ENCODE measurements at regions not wholly inside any gene's neighbourhood (a gene's known extent, or its start where the extent isn't known, plus 50 kb on each side); places are given as distances from the start of the nearest gene placed in this dataset.
A peak's percentile ranks its signal among the peaks of the same experiment; 100 is the strongest.

DNA sequence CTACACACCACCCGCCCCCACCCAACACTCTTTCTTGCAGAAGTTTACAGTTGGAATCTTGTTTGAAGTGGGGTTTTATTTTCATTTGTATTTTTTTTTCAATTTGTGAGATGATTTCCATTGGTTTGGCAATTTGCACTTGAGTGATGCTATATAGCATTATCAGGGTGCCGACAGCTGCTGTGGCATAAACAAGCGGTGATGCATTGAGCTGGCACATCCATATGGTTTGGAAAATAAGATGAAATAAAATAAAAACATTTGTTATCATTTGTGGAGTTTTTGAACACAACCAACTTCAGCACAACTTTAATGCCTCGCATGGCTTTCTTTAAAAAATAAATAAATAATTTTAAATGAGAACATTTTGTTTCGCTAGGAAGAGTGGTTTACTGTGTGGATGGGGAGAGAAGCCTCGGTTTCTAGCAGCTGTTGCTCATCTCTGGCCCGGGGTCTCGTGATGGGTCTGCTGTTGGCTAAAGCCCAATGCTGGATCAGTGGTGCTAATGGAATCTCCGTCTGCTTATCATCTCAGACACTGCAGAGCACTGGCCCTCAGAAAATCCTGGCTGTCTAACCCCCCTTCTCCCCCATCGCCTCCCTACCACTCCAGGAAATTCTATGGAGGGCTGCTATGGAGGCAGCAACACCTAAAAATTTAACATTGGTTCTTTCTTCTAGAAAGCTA is 192.3 kb upstream of the MAF start:
- TF ChIP-seq TCF4 (CRISPR knock-in tag; IDR thresholded peaks at IDR 0.05; ENCODE audit: borderline replicate concordance) (peak; percentile 48; the same call in 1 of the 2 replicates), ZNF70 (CRISPR knock-in tag; IDR thresholded peaks at IDR 0.05) (no peak), ZC3H10 (CRISPR knock-in tag; IDR thresholded peaks at IDR 0.05) (no peak)
- TF ChIP-seq, protein P1, sequence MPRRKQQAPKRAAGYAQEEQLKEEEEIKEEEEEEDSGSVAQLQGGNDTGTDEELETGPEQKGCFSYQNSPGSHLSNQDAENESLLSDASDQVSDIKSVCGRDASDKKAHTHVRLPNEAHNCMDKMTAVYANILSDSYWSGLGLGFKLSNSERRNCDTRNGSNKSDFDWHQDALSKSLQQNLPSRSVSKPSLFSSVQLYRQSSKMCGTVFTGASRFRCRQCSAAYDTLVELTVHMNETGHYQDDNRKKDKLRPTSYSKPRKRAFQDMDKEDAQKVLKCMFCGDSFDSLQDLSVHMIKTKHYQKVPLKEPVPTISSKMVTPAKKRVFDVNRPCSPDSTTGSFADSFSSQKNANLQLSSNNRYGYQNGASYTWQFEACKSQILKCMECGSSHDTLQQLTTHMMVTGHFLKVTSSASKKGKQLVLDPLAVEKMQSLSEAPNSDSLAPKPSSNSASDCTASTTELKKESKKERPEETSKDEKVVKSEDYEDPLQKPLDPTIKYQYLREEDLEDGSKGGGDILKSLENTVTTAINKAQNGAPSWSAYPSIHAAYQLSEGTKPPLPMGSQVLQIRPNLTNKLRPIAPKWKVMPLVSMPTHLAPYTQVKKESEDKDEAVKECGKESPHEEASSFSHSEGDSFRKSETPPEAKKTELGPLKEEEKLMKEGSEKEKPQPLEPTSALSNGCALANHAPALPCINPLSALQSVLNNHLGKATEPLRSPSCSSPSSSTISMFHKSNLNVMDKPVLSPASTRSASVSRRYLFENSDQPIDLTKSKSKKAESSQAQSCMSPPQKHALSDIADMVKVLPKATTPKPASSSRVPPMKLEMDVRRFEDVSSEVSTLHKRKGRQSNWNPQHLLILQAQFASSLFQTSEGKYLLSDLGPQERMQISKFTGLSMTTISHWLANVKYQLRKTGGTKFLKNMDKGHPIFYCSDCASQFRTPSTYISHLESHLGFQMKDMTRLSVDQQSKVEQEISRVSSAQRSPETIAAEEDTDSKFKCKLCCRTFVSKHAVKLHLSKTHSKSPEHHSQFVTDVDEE (CRISPR knock-in tag; IDR thresholded peaks at IDR 0.05), result no peak
- ATAC-seq, result no peak

DNA sequence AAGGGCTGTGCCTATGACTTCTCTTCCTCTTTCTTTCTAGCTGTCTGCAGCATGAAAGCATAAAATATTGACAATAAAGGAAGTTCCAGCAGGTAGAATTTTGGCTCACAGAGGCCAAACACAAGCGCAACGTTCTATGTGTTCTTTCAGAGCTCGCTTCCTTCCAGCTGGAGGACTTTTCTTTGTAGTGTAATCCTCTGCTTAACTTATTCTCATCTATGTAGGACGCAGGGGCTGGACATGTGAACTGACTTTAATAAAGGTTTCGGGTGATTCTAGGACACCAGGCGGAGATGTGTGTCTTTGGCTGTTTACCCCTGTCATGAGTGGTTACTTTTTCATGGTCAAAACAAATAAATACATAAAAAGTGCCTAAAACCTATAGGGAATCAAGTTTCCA is 191.5 kb upstream of the MAF start:
- ATAC-seq, result no peak
- TF ChIP-seq OSR1 (CRISPR knock-in tag; IDR thresholded peaks at IDR 0.05) (no peak), ZFP30 (CRISPR knock-in tag; IDR thresholded peaks at IDR 0.05) (no peak), ISL1 (CRISPR knock-in tag; IDR thresholded peaks at IDR 0.05) (no peak), ZNF565 (CRISPR knock-in tag; conservative IDR thresholded peaks at IDR 0.05; ENCODE audit: low read depth) (no peak)

DNA sequence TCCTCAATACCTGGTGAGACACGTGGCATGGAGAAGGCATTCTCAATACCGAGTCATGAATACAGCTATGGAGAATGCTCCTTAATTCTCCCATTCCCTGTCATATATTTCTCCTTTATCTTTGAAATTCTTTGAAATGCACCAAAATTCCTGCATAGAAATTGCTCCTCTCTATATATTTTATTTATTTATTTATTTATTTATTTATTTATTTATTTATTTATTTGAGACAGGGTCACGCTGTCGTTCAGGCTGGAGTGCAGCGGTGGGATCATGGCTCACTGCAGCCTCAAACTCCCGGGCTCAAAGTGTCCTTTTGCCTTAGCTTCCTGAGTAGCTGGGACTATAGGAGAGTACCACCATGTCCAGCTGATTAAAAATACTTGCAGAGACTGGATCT is 190.3 kb upstream of the MAF start:
- no peak for ATAC-seq
- TF ChIP-seq, protein P2, sequence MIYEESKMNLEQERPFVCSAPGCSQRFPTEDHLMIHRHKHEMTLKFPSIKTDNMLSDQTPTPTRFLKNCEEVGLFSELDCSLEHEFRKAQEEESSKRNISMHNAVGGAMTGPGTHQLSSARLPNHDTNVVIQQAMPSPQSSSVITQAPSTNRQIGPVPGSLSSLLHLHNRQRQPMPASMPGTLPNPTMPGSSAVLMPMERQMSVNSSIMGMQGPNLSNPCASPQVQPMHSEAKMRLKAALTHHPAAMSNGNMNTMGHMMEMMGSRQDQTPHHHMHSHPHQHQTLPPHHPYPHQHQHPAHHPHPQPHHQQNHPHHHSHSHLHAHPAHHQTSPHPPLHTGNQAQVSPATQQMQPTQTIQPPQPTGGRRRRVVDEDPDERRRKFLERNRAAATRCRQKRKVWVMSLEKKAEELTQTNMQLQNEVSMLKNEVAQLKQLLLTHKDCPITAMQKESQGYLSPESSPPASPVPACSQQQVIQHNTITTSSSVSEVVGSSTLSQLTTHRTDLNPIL (CRISPR knock-in tag; IDR thresholded peaks at IDR 0.05; ENCODE audit: low read depth), result no peak
- TF ChIP-seq, protein P3, sequence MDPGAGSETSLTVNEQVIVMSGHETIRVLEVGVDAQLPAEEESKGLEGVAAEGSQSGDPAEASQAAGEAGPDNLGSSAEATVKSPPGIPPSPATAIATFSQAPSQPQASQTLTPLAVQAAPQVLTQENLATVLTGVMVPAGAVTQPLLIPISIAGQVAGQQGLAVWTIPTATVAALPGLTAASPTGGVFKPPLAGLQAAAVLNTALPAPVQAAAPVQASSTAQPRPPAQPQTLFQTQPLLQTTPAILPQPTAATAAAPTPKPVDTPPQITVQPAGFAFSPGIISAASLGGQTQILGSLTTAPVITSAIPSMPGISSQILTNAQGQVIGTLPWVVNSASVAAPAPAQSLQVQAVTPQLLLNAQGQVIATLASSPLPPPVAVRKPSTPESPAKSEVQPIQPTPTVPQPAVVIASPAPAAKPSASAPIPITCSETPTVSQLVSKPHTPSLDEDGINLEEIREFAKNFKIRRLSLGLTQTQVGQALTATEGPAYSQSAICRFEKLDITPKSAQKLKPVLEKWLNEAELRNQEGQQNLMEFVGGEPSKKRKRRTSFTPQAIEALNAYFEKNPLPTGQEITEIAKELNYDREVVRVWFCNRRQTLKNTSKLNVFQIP (CRISPR knock-in tag; IDR thresholded peaks at IDR 0.05; ENCODE audit: borderline replicate concordance, low read depth), result no peak
- TF ChIP-seq GLIS3 (CRISPR knock-in tag; IDR thresholded peaks at IDR 0.05), result no peak
- TF ChIP-seq, protein P4, sequence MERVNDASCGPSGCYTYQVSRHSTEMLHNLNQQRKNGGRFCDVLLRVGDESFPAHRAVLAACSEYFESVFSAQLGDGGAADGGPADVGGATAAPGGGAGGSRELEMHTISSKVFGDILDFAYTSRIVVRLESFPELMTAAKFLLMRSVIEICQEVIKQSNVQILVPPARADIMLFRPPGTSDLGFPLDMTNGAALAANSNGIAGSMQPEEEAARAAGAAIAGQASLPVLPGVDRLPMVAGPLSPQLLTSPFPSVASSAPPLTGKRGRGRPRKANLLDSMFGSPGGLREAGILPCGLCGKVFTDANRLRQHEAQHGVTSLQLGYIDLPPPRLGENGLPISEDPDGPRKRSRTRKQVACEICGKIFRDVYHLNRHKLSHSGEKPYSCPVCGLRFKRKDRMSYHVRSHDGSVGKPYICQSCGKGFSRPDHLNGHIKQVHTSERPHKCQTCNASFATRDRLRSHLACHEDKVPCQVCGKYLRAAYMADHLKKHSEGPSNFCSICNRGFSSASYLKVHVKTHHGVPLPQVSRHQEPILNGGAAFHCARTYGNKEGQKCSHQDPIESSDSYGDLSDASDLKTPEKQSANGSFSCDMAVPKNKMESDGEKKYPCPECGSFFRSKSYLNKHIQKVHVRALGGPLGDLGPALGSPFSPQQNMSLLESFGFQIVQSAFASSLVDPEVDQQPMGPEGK (CRISPR knock-in tag; IDR thresholded peaks at IDR 0.05; ENCODE audit: borderline replicate concordance), result no peak
- TF ChIP-seq ZFP30 (CRISPR knock-in tag; IDR thresholded peaks at IDR 0.05), result no peak
- no peak for TF ChIP-seq ESRRG (CRISPR knock-in tag; IDR thresholded peaks at IDR 0.05)
- no peak for TF ChIP-seq ZNF70 (CRISPR knock-in tag; IDR thresholded peaks at IDR 0.05)
- TF ChIP-seq ZFP3 (CRISPR knock-in tag; IDR thresholded peaks at IDR 0.05), result no peak
- no peak for TF ChIP-seq ZNF8 (CRISPR knock-in tag; IDR thresholded peaks at IDR 0.05)
- no peak for TF ChIP-seq BACH2 (CRISPR knock-in tag; IDR thresholded peaks at IDR 0.05; ENCODE audit: borderline replicate concordance)
- TF ChIP-seq ARNTL (CRISPR knock-in tag; IDR thresholded peaks at IDR 0.05; ENCODE audit: borderline replicate concordance, low read depth), result no peak
- no peak for TF ChIP-seq PPARA (CRISPR knock-in tag; IDR thresholded peaks at IDR 0.05; ENCODE audit: borderline replicate concordance)
- no peak for TF ChIP-seq TOX (CRISPR knock-in tag; IDR thresholded peaks at IDR 0.05; ENCODE audit: borderline replicate concordance)
- no peak for TF ChIP-seq OSR1 (CRISPR knock-in tag; IDR thresholded peaks at IDR 0.05)
- TF ChIP-seq RARB (CRISPR knock-in tag; IDR thresholded peaks at IDR 0.05), result no peak
- TF ChIP-seq ISL1 (CRISPR knock-in tag; IDR thresholded peaks at IDR 0.05), result no peak

DNA sequence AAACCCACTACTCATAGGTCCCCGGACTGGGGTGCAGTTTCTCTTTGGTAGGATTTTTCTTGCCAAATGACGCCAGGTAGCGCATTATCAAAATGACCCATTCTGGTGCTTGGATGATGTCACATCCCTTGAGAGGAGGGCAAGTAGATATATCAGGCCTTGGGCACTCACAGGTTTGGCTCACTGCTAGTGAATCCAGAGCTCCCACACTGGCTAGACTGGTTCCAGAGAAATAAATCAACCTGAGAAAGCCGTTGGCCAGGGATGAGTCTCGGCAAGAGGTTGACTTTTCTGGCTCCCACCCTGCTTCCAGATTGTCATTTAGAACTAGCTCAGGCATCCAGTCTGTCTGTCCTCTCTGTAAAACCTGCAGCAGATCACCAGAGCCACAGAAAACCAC is 188.4 kb upstream of the MAF start:
- no peak for ATAC-seq

More for the DNA sequence above, 188.4 kb upstream of the MAF start:
- TF ChIP-seq, protein P3 (CRISPR knock-in tag; IDR thresholded peaks at IDR 0.05; ENCODE audit: borderline replicate concordance, low read depth), result no peak
- no peak for TF ChIP-seq GLIS3 (CRISPR knock-in tag; IDR thresholded peaks at IDR 0.05)
- no peak for TF ChIP-seq RARB (CRISPR knock-in tag; IDR thresholded peaks at IDR 0.05)
